Activated T-helper 2 cell treated with anti-CD3 and anti-CD28 coated beads, Interferon-gamma antibody, Interleukin-2, Interleukin-4, amounts not matched to agents 10 μg/mL and 5 μg/mL and 100 μg/mL, durations not matched to agents 14 hours and 24 hours and 36 hours (primary cell): ENCODE measurements at regions not wholly inside any gene's neighbourhood (a gene's known extent, or its start where the extent isn't known, plus 50 kb on each side); places are given as distances from the start of the nearest gene placed in this dataset.
"Not testable (repeated sequence)": the region's sequence is repeated elsewhere in the genome, so short reads cannot be mapped to it uniquely, and the experiment has no call there.

Source experiments
- DNase-seq: peaks from one replicate; pipeline ENCODE4 v3.0.0; 2021; ENCODE audit warnings: low spot score
- H3K27ac Mint-ChIP-seq: one replicate; pipeline ENCODE4 v1.8.0; 2021; ENCODE audit warnings: mixed read lengths
- H3K27me3 Mint-ChIP-seq: one replicate; pipeline ENCODE4 v1.8.0; 2021; ENCODE audit warnings: low read depth, mixed read lengths
- H3K36me3 Mint-ChIP-seq: one replicate; pipeline ENCODE4 v1.8.0; 2021; ENCODE audit warnings: low read depth, mixed read lengths
- H3K4me1 Mint-ChIP-seq: one replicate; pipeline ENCODE4 v1.8.0; 2021; ENCODE audit warnings: low read depth, mixed read lengths
- H3K4me3 Mint-ChIP-seq: one replicate; pipeline ENCODE4 v1.8.0; 2021; ENCODE audit warnings: low read depth, mild to moderate bottlenecking, moderate library complexity, mixed read lengths
- H3K9me3 Mint-ChIP-seq: one replicate; pipeline ENCODE4 v1.8.0; 2021; ENCODE audit warnings: mixed read lengths
- intact Hi-C: fragments of 100-400 bp; cut with micrococcal nuclease; formaldehyde crosslinking; loops from one replicate; pipeline ENCODE4 v1.15.1; 2023

- no peaks in the 10 kb centered on the region for H3K9me3 Mint-ChIP-seq
- H3K4me3 Mint-ChIP-seq = no peak overlapping the region
- no peaks in the 10 kb centered on the region for H3K36me3 Mint-ChIP-seq
- no peak for DNase-seq
- H3K27ac Mint-ChIP-seq = no peak overlapping the region
- H3K27me3 Mint-ChIP-seq = no peaks in the 10 kb centered on the region
- intact Hi-C loops = no loop called here
- H3K4me1 Mint-ChIP-seq = no peaks in the 10 kb centered on the region
Observed at GRCh38 chrX:26557691-26558321, 341.8 kb downstream of the MAGEB5 start.

GRCh38 chrX:26525768-26526167 is 309.8 kb downstream of the MAGEB5 start:
- DNase-seq, H3K36me3 Mint-ChIP-seq, H3K9me3 Mint-ChIP-seq, H3K27ac Mint-ChIP-seq, H3K4me3 Mint-ChIP-seq, H3K27me3 Mint-ChIP-seq, intact Hi-C loops, H3K4me1 Mint-ChIP-seq: not testable (repeated sequence)

- no peak overlapping the region for H3K27ac Mint-ChIP-seq
- H3K4me1 Mint-ChIP-seq = no peaks in the 10 kb centered on the region
- H3K27me3 Mint-ChIP-seq = no peaks in the 10 kb centered on the region
- DNase-seq = no peak
- H3K9me3 Mint-ChIP-seq = peaks cover 5% of the 10 kb centered on the region
- no peaks in the 10 kb centered on the region for H3K36me3 Mint-ChIP-seq
- intact Hi-C loops = no loop called here
- no peak overlapping the region for H3K4me3 Mint-ChIP-seq
Observed at GRCh38 chrX:26522501-26522900, 306.5 kb downstream of the MAGEB5 start.

- Mint-ChIP-seq H3K4me1 (no peaks in the 10 kb centered on the region), H3K4me3 (no peak overlapping the region), H3K36me3 (no peaks in the 10 kb centered on the region), H3K9me3 (no peaks in the 10 kb centered on the region), H3K27ac (no peak overlapping the region), H3K27me3 (no peaks in the 10 kb centered on the region)
- no peak for DNase-seq
- intact Hi-C loops = no loop called here
Observed at GRCh38 chrX:26511589-26512363, 295.8 kb downstream of the MAGEB5 start.

- no peak for DNase-seq
Observed at GRCh38 chrX:26470941-26471340, 255.0 kb downstream of the MAGEB5 start.

GRCh38 chrX:26466387-26466786 is 250.4 kb downstream of the MAGEB5 start:
- Mint-ChIP-seq H3K4me3 (no peak overlapping the region), H3K9me3 (no peaks in the 10 kb centered on the region), H3K4me1 (no peaks in the 10 kb centered on the region), H3K36me3 (no peaks in the 10 kb centered on the region), H3K27ac (no peak overlapping the region), H3K27me3 (no peaks in the 10 kb centered on the region)
- no peak for DNase-seq
- intact Hi-C loops = no loop called here

More at GRCh38 chrX:26470941-26471340, 255.0 kb downstream of the MAGEB5 start:
- Mint-ChIP-seq H3K27ac (no peak overlapping the region), H3K27me3 (no peaks in the 10 kb centered on the region), H3K9me3 (no peaks in the 10 kb centered on the region), H3K4me1 (no peaks in the 10 kb centered on the region), H3K36me3 (no peaks in the 10 kb centered on the region), H3K4me3 (no peak overlapping the region)
- intact Hi-C loops = no loop called here

GRCh38 chrX:26445288-26445687 is 229.3 kb downstream of the MAGEB5 start:
- intact Hi-C loops = no loop called here
- Mint-ChIP-seq H3K4me3 (no peak overlapping the region), H3K4me1 (no peaks in the 10 kb centered on the region), H3K27ac (no peak overlapping the region), H3K9me3 (no peaks in the 10 kb centered on the region), H3K36me3 (no peaks in the 10 kb centered on the region), H3K27me3 (no peaks in the 10 kb centered on the region)
- no peak for DNase-seq

- H3K36me3 Mint-ChIP-seq, DNase-seq, H3K4me3 Mint-ChIP-seq, H3K27me3 Mint-ChIP-seq, H3K27ac Mint-ChIP-seq, H3K9me3 Mint-ChIP-seq, intact Hi-C loops, H3K4me1 Mint-ChIP-seq: not testable (repeated sequence)
Observed at GRCh38 chrX:26444417-26444816, 228.4 kb downstream of the MAGEB5 start.

GRCh38 chrX:26442340-26442739 is 226.4 kb downstream of the MAGEB5 start:
- Mint-ChIP-seq H3K4me3 (no peak overlapping the region), H3K36me3 (no peaks in the 10 kb centered on the region), H3K27ac (no peak overlapping the region), H3K4me1 (no peaks in the 10 kb centered on the region), H3K9me3 (no peaks in the 10 kb centered on the region), H3K27me3 (no peaks in the 10 kb centered on the region)
- intact Hi-C loops = no loop called here
- no peak for DNase-seq

- Mint-ChIP-seq H3K36me3 (no peaks in the 10 kb centered on the region), H3K4me1 (no peaks in the 10 kb centered on the region), H3K27me3 (no peaks in the 10 kb centered on the region), H3K27ac (no peak overlapping the region), H3K9me3 (peaks cover 17% of the 10 kb centered on the region), H3K4me3 (no peak overlapping the region)
- DNase-seq = no peak
- intact Hi-C loops = no loop called here
Observed at GRCh38 chrX:26414534-26414933, 198.6 kb downstream of the MAGEB5 start.

GRCh38 chrX:26411045-26411444 is 195.1 kb downstream of the MAGEB5 start:
- intact Hi-C loops = no loop called here
- no peak overlapping the region for H3K27ac Mint-ChIP-seq
- H3K4me3 Mint-ChIP-seq = no peak overlapping the region
- H3K36me3 Mint-ChIP-seq = no peaks in the 10 kb centered on the region
- peaks cover 8% of the 10 kb centered on the region for H3K9me3 Mint-ChIP-seq
- DNase-seq = no peak
- H3K27me3 Mint-ChIP-seq = no peaks in the 10 kb centered on the region
- no peaks in the 10 kb centered on the region for H3K4me1 Mint-ChIP-seq

GRCh38 chrX:26409636-26410035 is 193.7 kb downstream of the MAGEB5 start:
- H3K36me3 Mint-ChIP-seq = no peaks in the 10 kb centered on the region
- H3K4me3 Mint-ChIP-seq = no peak overlapping the region
- no peaks in the 10 kb centered on the region for H3K27me3 Mint-ChIP-seq
- peaks cover 8% of the 10 kb centered on the region for H3K9me3 Mint-ChIP-seq
- H3K4me1 Mint-ChIP-seq = no peaks in the 10 kb centered on the region
- intact Hi-C loops = no loop called here
- no peak overlapping the region for H3K27ac Mint-ChIP-seq
- no peak for DNase-seq

- Mint-ChIP-seq H3K9me3 (peaks cover 4% of the 10 kb centered on the region), H3K36me3 (no peaks in the 10 kb centered on the region), H3K27me3 (no peaks in the 10 kb centered on the region), H3K27ac (no peak overlapping the region), H3K4me1 (no peaks in the 10 kb centered on the region), H3K4me3 (no peak overlapping the region)
- DNase-seq = no peak
- intact Hi-C loops = no loop called here
Observed at GRCh38 chrX:26387906-26388305, 171.9 kb downstream of the MAGEB5 start.
